ENCODE measurements at regions not wholly inside any gene's neighbourhood (a gene's known extent, or its start where the extent isn't known, plus 50 kb on each side); places are given as distances from the start of the nearest gene placed in this dataset.

DNA sequence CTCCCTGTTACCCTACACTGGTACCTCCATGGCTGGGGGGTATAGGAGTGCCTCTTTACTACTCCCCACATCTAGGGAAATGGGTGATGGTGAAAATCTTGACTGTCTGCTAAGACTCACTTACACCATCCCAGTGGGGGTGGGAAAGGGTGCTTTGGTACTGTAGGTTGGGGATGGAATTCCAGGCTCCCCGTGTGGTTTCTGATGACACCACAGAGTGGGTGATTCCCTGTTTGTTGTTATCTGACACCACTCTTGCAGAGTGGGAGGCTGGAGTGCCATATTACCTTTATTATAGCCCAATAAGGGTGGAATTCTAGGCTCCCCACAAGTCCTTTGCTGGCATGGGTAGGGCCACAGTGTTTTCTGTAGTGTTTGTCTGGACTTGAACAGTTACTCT lies 264.6 kb upstream of the MAN1A1 start:
- Histone ChIP-seq H3K4me3 (ENCODE audit: low read depth in 2 of 2, low read length in 1 of 2) (no peak overlapping the region), H3K9me2 (no peaks in the 10 kb centered on the region), H3K27ac (ENCODE audit: low read depth in 2 of 2, low read length in 1 of 2) (no peak overlapping the region), H3K27me3 (ENCODE audit: insufficient read depth) (no peaks in the 10 kb centered on the region), H3F3A (replicated peaks; ENCODE audit: insufficient read depth) (no peaks in the 10 kb centered on the region), H3K79me2 (ENCODE audit: insufficient read depth) (no peaks in the 10 kb centered on the region), H3K4me1 (ENCODE audit: control insufficient read depth in 1 of 2, insufficient read depth in 2 of 2, low read depth in 1 of 2, low read length in 1 of 2) (peaks cover 0 to 9% of the 10 kb centered on the region in 2 experiments; a peak in 2 of 4 replicates), H2AFZ (ENCODE audit: low read depth) (no peak overlapping the region), H3K4me2 (no peak overlapping the region), H3K9ac (no peak overlapping the region), H4K20me1 (ENCODE audit: insufficient read depth) (no peaks in the 10 kb centered on the region), H3K36me3 (replicated peaks in 1 of 2; ENCODE audit: control insufficient read depth in 1 of 2, insufficient read depth in 2 of 2, low read length in 1 of 2) (no peaks in the 10 kb centered on the region), H3K9me3 (no peaks in the 10 kb centered on the region)
- TF ChIP-seq GATA2 (CRISPR knock-in tag; IDR thresholded peaks at IDR 0.05), result no peak
- CTCF ChIA-PET, result no interaction called here
- DNase-seq, result no peak
- POLR2A ChIA-PET, result no interaction called here
- 50% methylated on average over 1 of the region's 1 CpG for WGBS (ENCODE audit: low lambda C conversion rate)

DNA sequence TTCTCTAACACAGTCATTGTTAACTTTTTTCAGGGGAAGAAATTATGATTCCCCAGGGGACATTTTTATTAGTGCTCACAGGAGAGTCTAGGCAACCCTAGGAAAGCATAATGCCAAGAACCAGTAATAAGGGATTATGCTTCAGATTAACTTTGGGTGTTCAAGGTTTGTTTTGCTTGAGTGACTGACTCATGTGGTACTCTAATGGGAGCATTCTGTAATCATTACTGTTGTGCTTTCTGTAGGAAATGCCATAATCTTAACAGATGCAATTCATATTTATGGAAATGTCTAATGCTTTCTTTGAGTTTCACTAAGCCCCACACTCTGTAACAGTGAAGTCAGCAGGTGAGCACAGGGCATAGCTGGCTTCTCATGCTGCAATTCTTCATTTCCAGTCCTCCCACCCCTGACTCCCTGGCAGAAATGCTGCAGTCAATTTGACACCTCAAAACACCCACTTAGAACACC lies 263.4 kb upstream of the MAN1A1 start:
- ChIA-PET POLR2A (no interaction called here), CTCF (interaction anchor here (1.9 kb wide), 1 partner anchor 262 kb away, joined by 5 read pairs; no protein-coding TSS in a partner anchor)
- Histone ChIP-seq H3K9me3 (no peaks in the 10 kb centered on the region), H3K36me3 (replicated peaks in 1 of 2; ENCODE audit: control insufficient read depth in 1 of 2, insufficient read depth in 2 of 2, low read length in 1 of 2) (no peaks in the 10 kb centered on the region), H3K4me3 (ENCODE audit: low read depth in 2 of 2, low read length in 1 of 2) (no peak overlapping the region), H3K79me2 (ENCODE audit: insufficient read depth) (no peaks in the 10 kb centered on the region), H4K20me1 (ENCODE audit: insufficient read depth) (no peaks in the 10 kb centered on the region), H3K4me2 (no peak overlapping the region), H2AFZ (ENCODE audit: low read depth) (no peak overlapping the region; the same call in 1 of the 2 replicates), H3K9me2 (no peaks in the 10 kb centered on the region), H3K27ac (ENCODE audit: low read depth in 2 of 2, low read length in 1 of 2) (no peak overlapping the region), H3K27me3 (ENCODE audit: insufficient read depth) (no peaks in the 10 kb centered on the region), H3F3A (replicated peaks; ENCODE audit: insufficient read depth) (no peaks in the 10 kb centered on the region), H3K4me1 (ENCODE audit: control insufficient read depth in 1 of 2, insufficient read depth in 2 of 2, low read depth in 1 of 2, low read length in 1 of 2) (peaks cover 0 to 9% of the 10 kb centered on the region in 2 experiments; a peak in 2 of 4 replicates), H3K9ac (no peak overlapping the region)
- no peak for DNase-seq
- TF ChIP-seq RCOR1 (IDR thresholded peaks at IDR 0.05; ENCODE audit: low read length), result no peak
- TF ChIP-seq POLR2AphosphoS5 (IDR thresholded peaks at IDR 0.05; ENCODE audit: low read depth, low read length), result no peak
- no peak for TF ChIP-seq SMC3 (IDR thresholded peaks at IDR 0.05; ENCODE audit: low read depth, low read length)
- no peak for TF ChIP-seq RXRA (IDR thresholded peaks at IDR 0.05; ENCODE audit: borderline replicate concordance, low read depth)
- TF ChIP-seq TCF12 (IDR thresholded peaks at IDR 0.05), result no peak
- TF ChIP-seq FOXM1 (IDR thresholded peaks at IDR 0.05; ENCODE audit: low read depth), result no peak
- TF ChIP-seq SIN3A (IDR thresholded peaks at IDR 0.05; ENCODE audit: borderline replicate concordance, low read depth, low read length), result no peak
- TF ChIP-seq CTCF (IDR thresholded peaks at IDR 0.05), result no peak
- no peak for TF ChIP-seq EZH2phosphoT487 (IDR thresholded peaks at IDR 0.05; ENCODE audit: borderline replicate concordance, low read depth)
- TF ChIP-seq ELF1 (IDR thresholded peaks at IDR 0.05), result no peak
- TF ChIP-seq, protein P1, sequence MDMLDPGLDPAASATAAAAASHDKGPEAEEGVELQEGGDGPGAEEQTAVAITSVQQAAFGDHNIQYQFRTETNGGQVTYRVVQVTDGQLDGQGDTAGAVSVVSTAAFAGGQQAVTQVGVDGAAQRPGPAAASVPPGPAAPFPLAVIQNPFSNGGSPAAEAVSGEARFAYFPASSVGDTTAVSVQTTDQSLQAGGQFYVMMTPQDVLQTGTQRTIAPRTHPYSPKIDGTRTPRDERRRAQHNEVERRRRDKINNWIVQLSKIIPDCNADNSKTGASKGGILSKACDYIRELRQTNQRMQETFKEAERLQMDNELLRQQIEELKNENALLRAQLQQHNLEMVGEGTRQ (IDR thresholded peaks at IDR 0.05; ENCODE audit: borderline replicate concordance, low read depth, low read length), result no peak
- no peak for TF ChIP-seq GATA2 (CRISPR knock-in tag; IDR thresholded peaks at IDR 0.05)
- TF ChIP-seq CHD2 (IDR thresholded peaks at IDR 0.05; ENCODE audit: low read length, partially characterized antibody), result no peak
- TF ChIP-seq MXI1 (IDR thresholded peaks at IDR 0.05; ENCODE audit: low read depth, low read length), result no peak
- TF ChIP-seq NFIC (IDR thresholded peaks at IDR 0.05; ENCODE audit: borderline replicate concordance), result no peak
- no peak for TF ChIP-seq GABPA (IDR thresholded peaks at IDR 0.05; ENCODE audit: low read depth)
- TF ChIP-seq JUND (IDR thresholded peaks at IDR 0.05), result no peak
